ENCODE measurements at regions not wholly inside any gene's neighbourhood (a gene's known extent, or its start where the extent isn't known, plus 50 kb on each side); places are given as distances from the start of the nearest gene placed in this dataset.

- TF ChIP-seq CTCF (IDR thresholded peaks at IDR 0.05) (no peak), POLR2A (IDR thresholded peaks at IDR 0.05) (no peak)
Observed at GRCh38 chr7:65269150-65269856, 104.4 kb upstream of the ZNF92 start.

Data from tibial nerve (tissue), 3 donors.